Stimulated activated CD4-positive, alpha-beta T cell treated with anti-CD3 and anti-CD28 coated beads, TNF-alpha, amount 100 ng/mL, for 24 hours (primary cell): ENCODE measurements at regions not wholly inside any gene's neighbourhood (a gene's known extent, or its start where the extent isn't known, plus 50 kb on each side); places are given as distances from the start of the nearest gene placed in this dataset.

ENCODE experiments used
- DNase-seq, 3 experiments: peaks; one replicate each; pipeline ENCODE4 v3.0.0-alpha.2; 2020; ENCODE audit warnings: low read depth in 3 of 3

DNA sequence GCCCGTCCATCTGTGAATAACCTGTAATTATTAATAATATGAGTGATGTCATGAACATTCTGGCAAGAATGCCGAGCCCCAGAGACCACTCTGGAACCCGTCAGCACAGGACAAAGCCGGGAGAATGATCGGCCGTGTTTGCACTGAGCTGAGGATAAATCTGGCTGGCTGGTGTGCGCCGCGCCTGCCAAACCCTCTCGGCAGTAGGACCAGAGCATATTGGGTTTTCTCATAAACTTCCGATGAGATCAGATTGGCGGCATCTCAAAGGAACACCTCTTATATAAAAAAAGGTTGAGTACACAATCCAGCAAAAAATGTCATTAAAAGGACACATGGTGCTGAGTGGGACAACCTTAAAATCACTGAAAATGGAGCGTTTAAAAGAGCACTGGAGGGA is 296.0 kb upstream of the MKI67 start:
- DNase-seq: no peak

DNA sequence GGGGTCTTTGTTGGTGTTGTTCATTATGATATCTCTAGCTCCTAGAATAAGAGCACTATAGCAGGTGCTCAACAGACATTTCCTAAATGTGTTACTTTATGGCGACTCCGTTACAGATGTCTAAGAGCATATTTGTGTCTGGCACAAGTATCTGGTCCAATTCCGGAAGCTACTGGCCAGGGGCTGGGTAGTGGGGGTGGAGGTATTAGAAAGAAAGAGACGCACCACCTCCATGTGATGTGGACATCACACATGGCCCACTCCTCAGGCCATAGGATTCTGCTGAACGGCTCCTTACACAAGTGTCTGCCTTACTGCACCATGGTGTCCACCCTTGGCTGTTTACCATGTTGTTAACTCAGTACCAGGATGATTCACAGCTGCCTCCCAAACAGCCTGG is 296.8 kb upstream of the MKI67 start:
- DNase-seq: no peak

DNA sequence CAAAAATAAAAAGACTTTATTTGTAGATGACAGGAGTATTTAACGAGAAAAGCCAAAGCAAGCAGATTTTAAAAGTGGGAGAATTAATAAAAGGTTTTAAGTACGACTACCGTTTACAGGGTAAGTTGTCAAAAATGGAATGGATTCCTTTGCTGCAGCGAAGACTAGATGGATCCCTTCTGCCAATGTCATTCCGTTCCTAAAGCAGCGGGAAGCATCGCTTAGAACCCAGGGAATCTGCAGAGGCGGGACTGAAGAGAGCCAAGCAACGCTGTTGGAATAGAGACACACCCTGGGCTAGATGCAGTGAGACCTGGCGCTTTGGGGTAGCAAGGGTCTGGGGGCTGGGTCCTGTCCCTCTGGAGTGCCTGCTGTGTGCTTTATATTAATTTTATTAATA is 303.1 kb upstream of the MKI67 start:
- DNase-seq: no peak

DNA sequence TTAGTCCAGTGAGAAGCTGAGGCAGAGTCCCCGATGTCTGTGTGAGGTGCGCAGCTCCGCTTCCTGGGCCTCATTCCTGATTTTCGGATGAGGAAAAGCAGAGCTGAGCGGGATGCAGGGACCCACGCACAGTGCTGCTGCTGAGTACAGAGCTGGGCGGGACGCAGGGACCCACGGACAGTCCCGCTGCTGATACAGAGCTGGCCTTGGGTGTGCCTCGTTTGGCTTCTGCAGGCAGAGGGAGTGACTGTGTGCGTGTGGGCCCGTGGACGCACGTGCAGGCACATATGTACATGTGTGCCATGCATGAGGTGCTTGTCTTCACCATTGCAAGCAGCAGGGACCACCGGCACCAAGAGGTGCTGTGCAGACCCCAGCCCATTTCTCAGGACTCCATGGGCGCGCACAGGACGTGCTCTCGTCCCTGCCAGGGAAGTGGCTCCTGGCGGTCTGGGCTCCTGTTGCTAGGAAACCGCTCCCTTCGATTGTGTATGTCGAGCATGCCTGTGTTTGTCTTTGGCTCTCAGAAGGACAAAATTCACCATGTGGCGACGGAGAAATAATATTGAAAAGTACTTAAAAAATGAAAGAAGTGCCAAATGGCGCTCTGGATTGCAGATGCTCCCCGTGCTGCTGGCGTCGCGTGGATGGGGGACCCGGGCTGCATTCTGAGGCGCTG is 303.8 kb upstream of the MKI67 start:
- no peak for DNase-seq

DNA sequence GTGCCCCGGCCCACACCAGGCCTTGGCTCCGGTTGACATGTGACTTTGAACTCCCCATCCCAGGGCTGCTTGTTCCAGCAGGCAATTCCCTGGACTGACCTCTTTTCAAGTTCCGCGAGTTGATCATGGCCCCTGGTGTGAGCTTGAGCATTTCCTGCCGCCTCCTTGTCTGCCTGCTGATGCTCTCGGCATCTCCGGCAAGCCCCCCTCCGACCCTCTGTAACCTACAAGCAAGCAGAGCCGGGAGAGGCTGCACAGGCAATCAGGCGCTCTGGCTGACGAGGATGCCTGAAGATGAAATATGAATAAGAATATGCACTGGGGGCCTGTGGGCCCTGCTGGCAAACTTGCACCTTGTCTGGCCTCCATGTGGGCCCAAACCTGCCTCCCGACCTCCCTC is 304.9 kb upstream of the MKI67 start:
- no peak for DNase-seq

DNA sequence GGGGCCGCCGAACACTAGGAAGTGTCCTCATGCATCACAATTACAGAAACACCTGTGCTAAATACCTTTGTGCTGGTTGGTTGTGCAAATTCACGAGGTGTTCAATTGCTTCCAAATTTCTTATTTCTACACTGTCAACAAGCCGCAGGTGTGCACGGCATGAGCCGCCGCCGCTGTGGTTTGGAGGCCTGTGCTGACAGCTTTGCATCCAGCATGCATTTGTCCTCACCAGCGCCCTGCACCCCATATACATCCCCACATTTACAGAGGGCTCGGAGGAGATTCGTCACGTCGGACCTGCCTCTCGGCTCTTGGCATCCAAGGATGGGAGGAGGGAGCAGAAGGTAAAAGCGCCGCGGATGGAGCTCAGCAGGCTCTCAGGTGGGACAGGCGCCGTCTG is 305.3 kb upstream of the MKI67 start:
- no peak for DNase-seq

DNA sequence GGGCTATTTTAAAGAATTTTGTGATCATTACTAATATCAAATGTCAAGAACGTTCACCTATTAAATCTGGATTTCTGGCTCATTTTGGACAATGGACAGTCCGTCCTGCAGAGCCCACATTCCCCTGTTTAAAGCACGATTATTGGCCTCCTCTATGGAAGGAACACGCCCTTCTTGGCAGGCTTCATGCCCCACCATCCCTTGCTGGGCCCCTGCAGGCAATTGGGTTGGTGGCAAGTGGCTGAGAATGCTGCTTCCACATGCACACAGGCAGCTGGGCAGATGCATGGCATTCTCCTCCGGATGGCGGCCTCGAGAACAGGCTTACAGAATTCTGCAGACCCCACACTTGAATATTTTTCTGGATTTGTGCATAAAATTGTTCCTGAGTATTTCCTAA is 305.8 kb upstream of the MKI67 start:
- no peak for DNase-seq

DNA sequence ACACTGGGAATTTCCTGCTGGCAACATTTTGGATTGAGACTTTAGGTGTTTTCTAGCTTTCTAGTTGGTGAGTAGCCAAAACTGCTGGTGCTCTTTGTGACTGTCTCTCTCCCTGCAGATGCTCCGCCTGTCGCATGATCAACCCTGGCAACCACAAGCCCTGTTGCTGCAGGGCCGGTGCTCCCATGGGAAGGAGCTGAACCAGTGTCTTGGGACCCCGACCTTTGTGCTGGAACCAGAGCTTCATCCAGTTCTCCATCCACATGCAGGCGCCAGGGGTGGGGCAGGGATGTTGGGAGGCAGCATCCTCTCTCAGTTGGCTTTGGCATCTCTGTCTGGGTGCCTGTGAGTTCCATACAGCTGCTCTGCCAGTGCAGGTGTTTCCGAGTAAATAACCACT is 306.2 kb upstream of the MKI67 start:
- no peak for DNase-seq

DNA sequence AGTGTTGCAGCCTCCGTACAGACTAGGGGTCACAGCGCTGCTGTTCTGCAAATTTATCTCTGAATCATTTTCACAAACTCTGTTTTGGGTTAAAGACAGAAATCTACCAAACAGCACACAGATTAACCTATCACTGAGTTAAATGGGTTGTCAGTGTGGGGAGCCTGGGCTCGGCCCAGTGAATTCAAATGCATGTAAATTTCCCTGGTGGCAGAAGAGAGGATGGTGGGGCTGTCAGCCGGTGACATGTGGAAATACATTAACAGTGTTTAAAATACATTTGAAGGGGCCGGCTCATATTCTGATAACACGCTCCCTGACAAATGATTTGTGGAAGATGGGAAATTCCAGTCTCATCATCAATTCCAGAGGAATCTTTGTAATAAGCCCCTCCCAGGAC is 309.6 kb upstream of the MKI67 start:
- no peak for DNase-seq

DNA sequence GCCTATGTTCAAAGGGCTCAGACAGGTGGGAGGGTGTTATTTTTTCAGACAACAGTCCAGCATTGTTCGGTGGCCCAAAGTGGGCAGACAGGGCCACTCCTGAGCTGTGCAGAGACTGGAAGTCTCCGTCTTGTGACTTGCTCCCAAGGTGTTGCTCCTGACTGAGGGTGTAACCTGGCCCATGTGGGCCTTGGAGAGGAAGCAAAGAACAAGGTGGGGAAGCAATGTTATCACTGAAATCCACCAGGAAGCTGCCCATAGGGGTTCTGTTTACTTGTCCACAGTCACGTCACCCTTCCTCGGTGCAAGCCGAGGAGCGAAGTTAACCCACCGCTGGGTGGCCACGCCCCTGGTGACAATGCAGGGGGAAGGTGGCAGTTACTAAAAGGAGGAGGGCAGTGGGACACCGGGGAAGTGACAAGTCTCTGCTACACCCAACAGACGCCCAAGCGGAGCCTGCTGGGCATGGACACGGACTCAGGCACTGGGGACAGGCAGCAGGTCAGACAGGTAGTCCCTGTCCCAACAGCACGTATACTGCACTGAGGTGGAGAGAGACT is 311.6 kb upstream of the MKI67 start:
- no peak for DNase-seq

DNA sequence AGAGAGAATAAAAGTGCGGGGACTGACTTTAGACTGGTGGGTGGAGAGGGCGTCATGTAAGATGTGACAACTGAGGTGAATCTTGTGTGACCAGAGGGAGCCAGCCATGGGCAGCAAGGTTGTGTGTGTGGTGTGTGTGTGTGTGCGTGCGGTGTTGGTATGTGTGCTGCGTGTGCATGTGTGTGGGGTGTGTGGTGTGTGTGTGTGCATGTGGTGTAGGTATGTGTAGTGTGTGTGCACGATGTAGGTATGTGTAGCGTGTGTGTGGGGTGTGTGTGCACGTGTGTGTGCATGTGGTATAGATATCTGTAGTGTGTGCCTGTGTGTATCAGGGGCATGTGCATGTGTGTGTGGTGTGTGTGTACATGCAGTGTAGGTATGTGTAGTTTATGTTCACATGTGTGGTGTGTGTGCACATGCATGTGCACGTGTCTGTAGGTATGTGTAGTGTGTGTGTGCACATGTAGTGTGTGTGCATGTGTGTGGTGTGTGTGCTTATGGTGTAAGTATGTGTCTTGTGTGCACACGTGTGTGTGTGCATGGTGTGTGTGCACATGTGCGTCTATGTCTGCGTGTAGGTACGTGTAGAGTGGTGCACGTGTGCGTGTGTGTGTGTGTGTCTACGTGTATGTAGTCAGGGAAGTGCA is 312.3 kb upstream of the MKI67 start:
- DNase-seq: no peak

DNA sequence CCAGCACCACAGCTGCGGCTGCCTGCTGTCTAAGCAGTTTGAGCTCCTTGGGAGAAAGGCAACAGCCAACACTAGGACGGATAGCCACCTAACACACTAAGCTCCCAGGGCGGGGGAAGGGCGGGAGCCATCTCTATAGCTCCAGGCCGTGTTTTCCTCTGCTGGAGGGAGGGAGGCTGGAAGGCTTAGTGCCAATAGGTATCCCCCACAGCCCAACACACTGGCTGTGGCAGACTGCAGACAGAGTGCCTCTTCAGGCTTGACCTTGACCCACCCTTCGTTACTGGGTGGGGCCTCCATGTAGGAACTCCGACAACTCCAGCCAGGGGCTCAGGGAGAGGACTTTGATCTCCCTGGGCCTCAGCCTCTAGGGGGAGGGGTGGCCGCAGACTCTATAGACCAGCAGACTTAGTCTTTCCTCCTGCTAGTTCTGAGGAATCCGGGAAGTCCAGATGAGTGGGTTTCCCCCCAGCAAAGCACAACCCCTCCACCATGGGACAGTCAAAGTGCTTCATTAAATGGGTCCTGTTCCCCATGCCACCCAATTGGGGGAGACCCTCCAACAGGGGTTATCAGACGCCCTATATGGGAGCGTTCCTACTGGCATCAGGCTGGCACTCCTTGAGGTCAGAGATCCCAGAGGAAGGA is 314.4 kb upstream of the MKI67 start:
- DNase-seq: no peak

DNA sequence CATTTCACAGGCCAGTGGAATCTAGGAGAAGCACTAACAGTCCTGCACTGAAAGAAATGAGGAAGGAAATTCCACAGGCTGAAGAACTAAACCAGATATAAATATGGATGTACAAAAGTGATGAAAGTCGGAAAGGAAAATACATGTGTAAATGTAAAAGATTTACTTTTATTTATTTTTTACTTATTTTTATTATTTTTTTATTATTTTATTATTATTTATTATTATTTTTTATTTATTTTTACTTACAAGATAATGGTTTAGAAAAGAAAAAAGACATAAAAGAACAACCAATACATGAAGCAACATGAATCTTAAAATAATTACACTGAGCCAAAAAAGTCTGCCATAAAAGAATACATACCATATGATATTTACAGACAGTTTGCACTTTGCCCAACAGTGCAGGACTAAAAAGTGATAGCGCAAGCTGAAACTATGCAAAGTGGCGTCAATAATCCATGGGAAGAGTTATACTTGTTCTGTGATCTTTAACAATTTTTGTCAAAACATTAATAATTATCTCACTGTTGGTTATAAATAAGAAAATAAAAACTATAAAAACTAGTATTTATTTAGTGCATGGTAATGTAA is 317.8 kb upstream of the MKI67 start:
- no peak for DNase-seq

DNA sequence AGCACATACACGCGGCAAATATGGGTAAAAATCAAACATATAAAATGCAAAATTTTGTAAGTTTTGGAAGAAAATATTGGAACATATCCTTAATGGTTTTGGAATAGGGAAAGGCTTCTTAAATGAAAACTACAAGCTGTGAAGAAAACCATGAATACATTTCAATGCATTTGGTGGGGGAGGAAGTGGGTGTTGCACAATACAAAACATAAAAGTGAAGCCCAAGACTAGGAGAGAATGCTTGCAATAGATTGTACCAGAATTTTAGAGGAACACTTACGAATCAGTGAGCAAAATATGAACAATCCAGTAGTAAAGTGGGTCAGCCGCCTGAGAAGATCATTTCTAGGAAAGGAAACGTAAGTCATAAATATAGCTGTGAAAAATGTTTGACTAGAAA is 322.6 kb upstream of the MKI67 start:
- no peak for DNase-seq

DNA sequence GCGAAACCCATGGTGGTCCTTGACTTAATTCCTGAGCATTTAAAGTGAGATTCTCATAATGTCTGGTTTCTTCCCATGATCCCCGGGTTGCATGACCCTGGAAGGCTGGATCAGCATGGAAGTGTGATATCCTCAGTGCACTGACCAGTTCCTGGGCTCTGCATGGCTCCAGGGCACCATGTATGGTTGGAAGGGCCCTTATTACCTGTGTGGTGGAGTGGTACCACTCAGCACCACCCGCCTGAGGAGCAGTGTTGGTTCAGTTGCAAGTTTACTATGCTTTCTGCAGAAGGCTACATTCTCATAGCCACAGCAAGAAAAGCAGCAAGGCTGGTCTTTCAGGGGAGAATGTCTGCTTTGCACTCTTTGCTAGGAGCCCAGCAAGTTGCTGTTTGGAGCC is 325.7 kb upstream of the MKI67 start:
- DNase-seq: no peak

DNA sequence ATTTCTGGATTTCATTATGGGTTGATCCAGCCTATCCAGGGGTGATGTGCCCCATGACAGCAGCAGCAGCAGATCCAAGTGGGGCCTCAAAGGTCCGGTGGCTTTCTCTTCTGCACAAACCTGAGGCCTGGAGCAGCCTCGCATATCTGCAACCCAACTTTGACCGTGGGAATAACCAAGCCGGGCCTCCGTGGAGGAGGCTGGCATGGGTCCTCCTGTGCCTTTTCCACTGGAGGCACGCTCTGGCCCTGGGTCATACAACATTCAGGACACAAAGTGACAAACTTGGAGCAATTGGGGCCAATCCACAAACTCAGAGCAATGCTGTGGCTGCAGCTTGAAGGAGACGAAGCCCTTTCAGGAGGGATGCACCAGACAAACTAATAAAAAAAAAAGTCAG is 330.0 kb upstream of the MKI67 start:
- DNase-seq: no peak

DNA sequence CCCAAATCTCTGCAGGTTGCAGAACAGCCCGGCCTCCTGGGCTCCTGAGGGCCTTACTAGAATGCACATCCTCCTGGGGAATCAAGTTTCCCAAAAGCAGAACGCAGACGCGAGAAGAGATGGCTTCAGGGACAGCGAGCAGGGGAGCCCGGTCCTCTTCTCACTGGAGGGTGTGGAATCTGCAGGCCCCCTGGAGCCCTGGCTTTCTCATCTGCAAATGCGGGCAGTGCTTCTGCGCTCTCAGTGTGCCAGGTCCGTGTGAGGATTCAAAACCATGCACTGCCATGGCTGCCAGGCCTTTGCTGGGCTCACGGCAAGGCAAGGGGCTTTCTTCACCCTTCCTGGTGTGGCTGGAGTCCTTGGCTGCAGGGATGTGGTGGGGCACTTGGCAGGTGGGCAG is 330.9 kb upstream of the MKI67 start:
- no peak for DNase-seq

DNA sequence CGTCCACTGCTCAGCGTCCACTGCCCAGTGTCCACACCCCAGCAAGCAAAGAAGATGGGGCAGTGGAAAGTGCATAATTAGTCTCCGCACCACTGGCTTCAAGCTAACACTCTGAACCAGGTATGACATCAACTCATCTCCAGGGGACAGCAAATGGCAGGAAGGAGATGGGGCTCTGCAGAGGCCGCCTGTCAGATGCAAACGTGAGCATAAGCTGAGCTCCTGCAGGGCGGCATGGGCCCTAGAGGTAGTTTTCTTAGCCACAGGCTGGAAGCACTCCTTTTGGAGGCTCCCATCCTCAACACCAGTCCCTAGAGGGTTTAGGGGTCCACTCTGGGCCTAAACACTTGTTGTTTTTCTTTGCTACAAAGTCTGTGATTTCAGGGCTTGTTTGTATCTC is 335.8 kb upstream of the MKI67 start:
- no peak for DNase-seq

DNA sequence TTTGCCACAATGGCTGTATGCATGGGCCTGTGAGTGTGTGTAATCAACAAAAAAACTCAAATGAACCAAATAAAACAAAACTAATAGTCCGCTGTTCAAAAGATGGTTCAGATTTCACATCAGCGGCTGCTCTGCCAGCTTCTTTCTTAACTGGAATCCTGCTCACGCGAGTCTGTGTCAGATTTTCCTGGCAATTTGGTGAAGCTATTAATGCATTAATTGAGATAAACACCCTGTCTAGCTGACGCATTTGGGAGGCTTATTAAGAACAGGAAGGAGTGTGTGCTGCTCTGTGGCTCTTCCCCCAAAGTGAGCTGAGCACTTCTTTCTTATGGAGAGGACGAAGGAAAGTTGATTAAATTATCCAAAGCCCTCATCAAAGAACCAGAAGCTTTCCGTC is 336.6 kb upstream of the MKI67 start:
- no peak for DNase-seq

DNA sequence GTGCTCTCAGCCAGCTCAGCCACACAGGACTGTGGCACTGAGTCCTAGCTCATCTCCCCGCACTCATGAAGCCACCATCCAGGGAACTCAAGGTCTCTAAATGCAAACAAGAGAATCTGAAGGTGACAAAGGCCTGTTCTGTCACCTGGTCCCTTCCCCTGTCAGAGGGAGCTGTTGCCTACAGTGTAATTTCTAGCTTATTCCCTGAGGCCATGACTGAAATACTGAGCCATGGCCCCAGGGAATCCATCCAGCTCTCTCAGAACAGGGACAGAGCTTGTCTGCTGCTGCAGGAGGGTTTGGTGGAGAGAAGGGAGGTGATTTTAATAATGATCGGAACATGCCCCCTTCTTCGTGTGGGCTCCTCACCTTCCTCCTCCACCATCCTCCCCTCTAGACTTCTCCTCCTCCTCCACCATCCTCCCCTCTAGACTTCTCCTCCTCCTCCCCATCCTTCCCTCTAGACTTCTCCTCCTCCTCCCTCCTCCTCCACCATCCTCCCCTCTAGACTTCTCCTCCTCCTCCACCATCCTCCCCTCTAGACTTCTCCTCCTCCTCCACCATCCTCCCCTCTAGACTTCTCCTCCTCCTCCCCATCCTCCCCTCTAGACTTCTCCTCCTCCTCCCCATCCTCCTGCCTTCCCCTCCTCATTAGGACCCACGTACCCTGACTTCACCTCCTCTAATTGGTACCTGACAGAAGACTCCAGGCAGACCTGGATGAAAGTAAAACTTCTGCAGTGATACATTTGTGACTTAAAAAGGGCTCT is 338.0 kb upstream of the MKI67 start:
- peak in 1 of 3 experiments; percentile 20 for DNase-seq

DNA sequence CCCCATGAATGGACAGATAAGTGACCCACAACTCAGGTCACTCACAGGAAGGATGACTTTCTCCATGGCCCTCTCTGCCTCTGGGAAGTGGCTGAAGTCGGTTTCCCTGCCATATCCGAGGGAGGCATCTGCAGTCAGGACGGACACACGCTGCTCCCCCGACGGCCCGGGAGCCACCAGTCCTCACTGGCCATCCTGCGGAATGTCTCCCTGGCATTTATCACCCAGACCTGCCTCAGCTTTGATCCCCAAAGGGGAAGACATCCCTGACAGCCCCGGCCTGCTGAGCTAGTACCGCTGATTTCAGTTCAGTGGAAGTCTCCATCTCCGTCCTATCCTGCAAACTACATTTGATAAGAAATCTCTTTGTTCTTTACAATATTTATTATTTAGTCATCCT is 339.5 kb upstream of the MKI67 start:
- DNase-seq: no peak

DNA sequence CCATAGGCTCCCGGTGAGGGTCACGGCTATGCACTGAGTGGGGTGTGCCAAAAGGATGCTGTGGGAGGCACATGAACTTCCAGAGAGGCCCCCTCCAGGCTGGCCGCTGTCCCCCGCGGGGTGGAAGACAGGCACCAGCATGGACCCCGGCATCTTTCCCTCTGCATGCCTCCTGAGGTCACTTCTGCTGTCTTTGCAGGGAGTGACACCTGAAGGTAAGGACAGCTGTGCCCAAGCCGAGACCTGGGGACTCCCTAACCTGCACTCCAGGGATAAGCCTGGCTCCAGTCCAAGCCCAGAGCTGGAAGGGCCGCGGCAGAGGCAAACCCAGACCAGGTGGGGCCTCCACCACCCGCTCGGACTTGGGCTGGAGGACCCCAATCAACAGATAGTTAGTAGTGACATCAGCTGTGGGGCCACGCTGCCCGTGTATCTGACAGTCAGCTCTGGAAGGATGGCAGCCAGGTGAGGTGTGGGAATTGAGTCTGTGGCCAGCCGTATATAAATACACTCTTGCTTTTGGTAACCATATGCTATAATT is 340.7 kb upstream of the MKI67 start:
- no peak for DNase-seq
